Stimulated activated CD4-positive, alpha-beta T cell treated with anti-CD3 and anti-CD28 coated beads, Interleukin-2, amount 100 ng/mL, for 4 hours (primary cell): ENCODE measurements at regions not wholly inside any gene's neighbourhood (a gene's known extent, or its start where the extent isn't known, plus 50 kb on each side); places are given as distances from the start of the nearest gene placed in this dataset.

Experiments used
- DNase-seq: peaks from one replicate; pipeline ENCODE4 v3.0.0-alpha.2; 2020; ENCODE audit warnings: low read depth

DNA sequence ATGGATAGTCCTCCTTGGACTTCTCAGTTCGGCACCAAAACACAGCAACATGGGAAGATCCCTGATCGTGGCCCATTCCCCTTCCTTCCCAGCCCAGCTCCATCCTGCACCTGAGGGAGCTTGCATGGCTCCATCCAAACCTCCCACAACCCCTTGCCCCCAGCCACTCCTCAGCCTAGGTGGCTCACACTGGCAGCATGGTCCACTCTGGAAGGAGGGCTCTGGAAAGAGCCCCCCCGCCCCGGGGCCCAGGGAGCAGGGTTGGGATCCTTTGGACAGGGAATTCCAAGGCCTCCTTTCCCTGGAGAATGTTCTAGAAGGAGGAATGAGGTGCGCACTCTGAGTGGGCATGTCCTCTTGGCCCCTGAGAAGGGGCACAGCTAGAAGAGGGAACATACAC is 62.8 kb upstream of the ID2 start:
- no peak for DNase-seq

DNA sequence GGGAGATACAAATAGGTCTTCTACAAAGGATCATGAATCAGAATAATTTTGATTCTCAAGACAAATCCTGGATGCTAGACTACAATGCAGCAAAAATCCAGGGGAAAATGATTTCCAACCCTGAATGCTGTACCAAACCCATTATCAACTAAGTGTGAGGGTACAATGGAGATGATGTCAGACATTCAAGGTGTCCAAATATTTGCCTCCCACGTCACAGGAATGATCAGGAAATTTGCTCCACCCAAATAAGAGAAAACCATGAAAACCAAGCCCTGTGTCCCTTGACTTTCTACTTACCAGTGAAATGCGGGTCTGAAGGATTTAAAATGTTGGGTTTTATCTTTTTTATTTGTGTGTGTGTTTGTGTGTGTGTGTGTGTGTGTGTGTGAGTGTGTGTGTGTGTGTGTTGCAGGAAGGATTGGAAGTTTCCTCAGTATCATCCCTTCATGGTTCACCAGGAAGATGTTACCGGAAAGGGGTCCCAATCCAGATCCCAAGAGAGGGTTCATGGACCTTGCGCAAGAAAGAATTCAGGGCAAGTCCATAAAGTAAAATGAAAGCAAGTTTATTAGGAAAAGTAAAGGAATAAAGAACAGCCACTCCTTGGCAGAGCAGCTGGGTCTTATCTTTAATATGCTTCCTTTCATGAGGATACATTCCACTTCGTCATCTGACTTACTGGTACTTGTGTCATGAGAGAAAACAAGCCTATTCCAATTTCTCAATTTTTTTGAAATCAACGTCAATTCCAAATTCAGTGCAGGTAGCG is 61.1 kb upstream of the ID2 start:
- no peak for DNase-seq

DNA sequence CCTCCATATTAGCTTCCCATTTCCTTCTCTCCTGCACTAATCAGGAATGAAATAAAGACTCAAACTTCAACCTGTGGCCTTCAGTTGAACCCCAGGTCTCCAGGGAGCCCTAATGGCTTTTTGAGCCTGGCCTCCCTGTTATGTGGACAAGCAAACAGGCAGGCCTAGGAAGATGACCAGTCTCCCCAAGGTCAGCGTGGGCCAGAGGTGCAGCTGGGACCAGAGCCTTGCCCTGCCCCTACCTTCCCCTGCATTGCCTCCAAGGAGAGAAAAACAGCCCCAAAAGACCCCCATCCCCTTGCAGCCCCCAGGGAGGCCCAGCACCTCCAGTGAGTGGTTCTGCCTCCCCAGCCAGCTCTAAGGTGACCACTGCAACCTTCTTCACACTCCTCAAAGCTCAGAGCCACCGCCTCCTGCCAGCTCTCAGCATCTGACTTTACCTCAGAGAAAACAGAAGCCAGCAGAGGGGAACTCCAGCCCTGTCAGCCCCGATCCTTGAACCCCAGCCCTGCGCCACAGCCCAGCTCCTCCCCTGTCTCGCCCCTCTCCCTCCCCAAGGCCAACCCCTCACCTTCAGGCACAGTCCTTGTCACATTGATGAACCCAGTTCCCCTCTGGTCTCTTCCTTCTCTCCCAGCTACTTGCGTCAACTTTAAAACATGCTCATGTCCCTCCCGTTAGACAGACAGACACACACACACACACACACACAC is 59.5 kb upstream of the ID2 start:
- no peak for DNase-seq

DNA sequence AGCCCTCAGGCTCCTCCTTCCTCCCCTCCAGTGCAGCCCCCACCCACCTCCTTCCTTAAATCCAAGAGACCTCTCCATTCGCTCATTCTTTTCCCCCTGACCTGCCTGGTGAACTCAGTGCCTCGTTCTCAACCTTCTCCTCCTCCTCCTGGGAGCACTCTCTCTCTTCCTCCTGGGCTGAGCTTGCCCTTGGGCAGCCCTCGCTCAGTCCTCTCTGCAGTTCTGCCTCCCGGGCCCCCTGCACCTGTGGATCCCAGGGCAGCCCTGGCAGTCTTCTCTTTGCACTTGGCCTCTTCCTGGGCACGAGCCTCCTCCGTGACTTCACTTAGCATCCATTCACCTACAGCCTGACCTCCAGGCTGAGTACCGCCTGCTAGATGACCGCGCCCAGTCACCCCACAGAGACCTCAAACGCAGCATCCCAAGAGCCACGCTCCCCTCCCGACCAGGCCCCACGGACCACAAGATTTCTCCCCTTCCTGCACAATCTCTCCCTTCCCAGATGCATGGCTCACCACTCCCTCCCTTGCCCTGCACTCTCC is 58.9 kb upstream of the ID2 start:
- no peak for DNase-seq

DNA sequence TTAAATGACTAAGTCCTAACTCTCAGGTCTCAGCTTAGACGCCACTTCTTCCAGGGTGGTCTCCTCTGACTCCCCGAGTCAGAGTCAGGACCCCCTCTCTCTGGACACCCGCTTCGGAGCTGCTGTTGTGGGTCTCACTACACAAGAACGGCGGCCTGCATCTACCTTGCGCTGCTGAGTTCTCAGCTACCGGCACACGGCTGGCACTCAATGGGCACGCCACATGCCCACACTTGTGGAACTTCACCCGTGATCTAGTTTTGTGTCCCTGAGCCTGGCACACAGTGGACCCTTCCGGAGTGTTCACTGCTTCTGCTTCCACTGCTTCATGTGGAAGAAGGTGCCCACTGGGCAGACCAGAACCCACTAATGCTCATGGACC is 58.3 kb upstream of the ID2 start:
- DNase-seq, result no peak

DNA sequence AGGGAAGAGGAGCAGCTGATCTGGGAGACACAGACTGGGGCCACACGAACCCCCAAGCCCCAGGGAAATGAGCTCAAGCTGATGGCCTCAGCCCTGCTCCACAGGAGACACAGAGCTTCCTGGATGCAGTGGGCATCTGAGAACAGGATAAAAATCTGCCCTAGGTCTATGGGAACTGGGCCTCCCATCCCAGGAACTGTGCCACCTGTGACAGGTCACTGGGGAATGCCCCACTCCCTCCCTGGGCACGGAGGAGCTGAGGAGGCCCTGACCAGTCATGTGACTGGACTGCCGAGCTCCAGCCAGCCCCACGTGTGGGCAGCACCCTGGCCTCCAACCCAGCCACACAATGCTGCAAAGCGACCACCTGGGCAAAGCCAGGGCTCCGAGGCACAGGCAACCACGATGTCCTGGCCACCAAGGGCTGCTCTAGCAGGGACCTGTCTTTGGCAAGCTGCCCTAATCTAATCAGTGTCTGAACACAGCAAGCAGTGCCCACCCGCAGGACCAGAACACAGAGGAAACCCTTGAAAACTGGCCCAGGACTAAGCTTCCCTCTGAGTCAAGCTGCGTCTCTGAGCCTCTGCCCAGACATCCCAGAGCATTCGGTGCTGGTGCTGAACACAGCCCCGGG is 57.8 kb upstream of the ID2 start:
- DNase-seq, result no peak

DNA sequence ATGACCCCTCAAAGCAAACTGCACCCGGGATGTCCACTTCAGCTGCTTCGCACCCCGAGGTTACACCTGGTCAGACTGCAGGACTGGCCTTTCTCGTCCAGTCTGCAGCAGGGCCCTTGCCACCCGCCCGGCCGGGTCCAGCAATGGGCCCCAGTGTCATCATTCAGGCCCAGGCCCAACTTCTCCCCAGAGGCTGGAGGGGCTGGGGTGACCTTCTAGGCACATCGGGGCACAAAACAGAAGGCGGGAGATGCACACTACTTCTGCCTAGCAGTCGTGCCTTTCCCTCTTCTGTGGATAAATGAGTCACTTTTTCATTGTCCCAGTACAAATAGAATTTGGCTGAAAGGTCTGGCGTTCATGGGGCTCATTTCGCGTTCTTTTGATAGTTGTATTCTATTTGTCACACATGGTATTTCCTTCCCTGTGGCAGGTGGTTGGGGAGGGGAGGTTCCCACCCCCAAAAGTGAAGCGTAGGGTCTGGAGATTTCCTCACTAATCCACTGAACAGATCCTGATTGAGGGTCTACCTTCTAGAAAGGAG is 56.9 kb upstream of the ID2 start:
- DNase-seq, result no peak

DNA sequence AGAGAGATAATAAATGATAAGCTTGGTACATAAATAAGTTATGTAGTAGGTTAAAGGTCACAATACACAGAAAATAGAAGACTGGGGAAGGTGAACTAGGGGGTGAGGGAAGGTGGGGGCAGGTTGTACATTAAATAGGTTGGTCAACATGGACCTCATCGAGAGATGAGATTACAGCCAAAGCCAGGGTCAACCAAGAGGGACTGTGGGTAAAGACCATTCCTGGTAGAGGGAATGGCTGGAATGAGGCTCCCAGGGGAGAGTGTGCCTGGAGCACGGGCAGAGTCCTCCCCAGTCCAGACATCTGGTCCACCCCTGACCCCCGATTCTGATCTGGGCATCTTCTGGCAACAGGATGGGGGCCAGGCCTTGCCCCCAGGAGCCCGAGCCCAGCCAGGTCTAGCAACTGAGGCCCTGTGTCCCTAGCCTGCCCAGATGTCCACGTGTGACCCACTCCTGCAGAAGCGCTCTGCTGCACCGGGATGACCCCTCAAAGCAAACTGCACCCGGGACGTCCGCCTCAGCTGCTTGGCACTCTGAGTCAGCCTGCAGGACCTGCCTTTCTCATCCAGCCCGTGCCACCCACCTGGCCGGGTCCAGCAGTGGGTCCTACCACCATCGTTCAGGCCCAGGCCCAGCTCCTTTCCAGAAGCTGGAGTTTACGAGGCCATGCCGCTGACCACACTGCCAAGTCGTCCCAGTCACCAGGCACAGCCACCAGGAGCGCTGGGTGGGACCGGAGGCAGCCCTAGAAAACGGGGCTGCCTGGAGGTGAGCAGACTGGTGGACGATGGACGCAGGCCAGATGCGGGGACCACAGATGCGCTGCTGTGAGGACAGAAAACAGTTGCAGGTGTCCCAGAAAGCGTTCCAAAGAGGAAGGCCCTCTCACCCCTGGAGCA is 56.2 kb upstream of the ID2 start:
- DNase-seq, result no peak

DNA sequence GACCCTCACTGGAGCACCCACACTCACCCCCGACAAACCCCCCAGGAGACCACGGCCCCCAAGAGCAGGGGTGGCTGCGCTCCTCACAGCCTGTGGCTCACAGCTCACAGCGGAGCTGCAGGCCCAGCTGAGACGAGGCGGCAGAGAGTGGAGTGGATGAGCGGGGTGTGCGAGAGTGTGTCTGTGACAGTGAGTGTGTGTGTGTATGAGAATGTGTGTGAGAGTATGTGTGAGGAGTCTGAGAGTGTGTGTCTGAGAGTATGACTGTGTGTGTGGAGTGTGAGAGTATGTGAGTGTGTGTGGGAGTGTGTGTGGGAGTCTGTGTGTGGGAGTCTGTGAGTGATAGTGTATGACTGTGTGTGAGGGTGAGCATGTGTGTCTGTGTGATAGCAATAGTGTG is 55.3 kb upstream of the ID2 start:
- DNase-seq, result peak; percentile 9

DNA sequence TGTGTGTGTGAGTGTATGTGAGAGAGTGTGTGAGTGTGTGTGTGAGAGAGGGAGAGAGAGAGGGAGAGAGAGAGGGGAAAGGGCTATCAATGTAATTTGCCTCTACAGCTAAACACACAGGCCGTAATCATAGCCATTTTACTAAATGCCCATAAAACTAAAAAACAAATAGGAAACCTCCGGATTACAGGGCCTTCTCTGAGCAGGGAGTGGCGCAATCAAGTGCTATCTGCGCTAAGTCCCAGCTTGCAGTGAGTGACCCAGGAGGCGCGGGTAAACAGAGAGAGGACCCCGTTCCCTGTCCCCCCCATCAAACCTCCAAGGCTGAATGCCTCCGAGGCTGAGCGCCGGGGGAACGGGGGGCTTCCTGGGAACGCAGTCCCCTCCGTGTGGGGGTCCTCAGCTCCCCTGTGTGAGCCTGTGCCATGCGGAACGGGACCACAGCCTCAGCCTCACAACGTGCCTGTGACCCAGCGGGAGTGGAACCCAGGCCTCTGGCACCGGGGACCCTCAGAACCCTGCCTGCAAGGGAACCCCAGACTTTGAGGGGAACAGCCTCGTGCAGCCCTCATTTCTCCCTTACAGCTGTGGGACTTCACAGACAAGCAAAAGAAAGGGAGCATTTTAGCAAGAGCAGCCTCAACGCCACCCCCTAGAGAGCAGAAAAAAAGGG is 54.7 kb upstream of the ID2 start:
- DNase-seq, result no peak

DNA sequence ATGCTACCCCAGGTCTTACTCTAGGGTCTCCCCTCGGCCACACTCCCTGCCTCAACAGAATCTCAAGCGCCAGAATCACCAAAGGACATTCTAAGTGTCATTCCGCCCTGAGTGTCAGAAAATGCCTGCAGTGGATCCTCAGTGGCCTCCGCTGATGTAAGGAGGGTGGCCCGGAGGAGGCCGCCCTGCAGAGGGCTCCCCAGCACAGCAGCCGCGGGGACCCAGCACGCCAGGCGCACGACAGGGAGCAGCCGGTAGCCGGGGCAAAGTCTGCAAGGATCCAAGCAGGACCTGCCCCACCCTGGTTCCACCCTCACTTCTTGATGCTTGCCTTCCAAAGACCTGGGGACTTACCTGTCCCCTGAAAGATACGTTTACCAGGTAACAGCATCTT is 54.2 kb upstream of the ID2 start:
- no peak for DNase-seq

DNA sequence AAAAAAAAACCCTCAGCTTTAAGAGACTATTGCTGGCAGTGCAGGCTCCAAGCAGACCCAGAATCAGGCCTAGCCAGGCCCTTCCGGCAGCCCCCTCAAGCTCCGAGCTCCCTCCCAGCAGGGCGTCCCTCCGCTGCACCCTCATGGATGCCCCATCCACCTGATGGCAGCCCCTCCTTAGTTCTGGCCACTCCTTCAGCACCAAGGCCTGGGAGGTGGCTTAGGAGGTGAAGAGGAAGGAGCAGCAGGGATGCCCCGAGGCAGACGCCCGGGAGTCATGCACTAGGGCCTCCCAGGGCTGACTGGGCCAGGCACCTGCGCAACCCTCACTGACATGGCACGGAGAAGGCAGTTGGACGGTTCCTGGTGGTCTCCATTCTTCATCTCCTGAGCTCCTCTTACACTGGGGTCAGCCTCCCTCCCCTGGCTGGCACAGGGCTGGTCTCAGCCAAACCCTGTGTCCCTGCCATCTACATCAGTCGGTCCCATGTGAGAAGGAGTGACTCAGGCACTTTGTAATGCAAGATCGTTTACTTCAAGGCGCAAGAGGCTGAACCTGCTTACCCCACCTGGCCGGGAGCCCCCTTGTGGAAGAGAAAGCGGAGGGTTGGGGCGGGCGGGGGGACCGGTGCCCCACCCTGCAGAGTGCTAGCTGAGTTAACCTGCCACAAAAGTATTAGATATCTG is 53.5 kb upstream of the ID2 start:
- no peak for DNase-seq

DNA sequence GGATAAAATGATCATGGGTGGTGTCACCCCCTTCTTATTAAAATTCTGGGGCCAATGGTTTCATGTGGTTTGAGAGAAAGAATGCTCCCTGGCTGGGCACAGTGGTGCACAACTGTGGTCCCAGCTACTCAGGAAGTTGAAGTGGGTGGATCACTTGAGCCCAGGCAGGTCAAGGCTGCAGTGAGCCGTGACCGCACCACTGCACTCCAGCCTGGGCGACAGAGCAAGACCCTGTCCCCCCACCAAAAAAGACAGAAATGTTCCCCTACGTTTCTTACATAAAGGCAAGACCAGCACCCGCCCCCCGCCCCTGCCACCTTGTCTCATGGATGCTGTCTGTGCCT is 53.0 kb upstream of the ID2 start:
- no peak for DNase-seq

DNA sequence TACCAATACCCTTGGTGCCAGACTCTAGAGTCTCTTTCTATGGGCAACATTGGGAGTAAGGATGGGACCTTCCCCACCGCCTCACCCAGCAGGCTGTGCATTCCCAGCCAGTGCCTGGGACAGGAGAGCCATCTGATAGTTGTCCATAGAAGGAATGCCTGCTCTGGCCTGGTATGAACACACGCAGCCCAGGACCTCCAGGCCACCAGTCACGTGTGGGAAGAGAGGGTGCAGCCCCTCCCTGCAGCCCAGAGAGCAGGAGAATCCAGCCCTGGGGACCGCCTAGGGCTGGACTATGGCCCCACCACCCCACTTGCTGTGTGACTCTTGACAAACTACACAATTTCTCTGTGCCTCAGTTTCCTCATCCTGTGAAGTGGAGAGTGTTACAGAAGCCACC is 52.5 kb upstream of the ID2 start:
- DNase-seq, result no peak

DNA sequence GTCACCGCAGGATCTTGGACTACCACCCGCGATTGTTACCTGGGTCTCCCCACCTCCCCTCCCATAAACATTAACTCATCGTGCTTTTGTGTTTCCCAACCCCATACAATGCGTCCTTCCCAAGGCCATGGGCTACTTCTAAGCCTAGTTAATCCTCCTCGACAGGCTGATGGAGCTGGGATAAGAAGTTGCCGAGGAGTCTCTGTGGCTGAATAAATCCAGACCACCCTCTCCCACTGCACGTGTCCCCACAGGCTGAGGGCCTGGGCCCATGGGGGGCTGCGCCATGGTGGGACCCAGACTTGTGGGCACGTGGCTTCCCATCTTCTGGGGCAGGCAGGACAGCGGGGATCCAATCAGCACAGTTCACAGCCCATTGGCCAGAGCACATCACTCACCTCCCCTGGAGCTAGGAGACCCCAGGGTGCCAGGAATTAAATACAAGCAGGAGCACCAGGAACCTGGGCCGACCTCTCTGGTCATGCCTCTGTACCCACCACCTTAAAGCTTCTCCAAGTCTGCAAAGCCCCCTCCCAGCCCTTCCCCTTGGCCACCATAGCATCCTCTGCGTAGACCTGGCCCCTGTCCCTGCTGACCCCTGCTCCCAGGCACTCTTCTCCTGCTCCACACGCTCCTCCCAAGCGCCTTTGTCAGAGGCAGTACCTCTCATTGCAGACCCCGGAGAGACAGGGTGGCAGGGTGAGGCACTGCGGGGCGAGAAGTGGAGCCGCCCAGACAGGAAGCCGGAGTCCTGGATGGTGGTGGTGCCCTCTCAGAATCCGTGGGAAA is 51.0 kb upstream of the ID2 start:
- no peak for DNase-seq

DNA sequence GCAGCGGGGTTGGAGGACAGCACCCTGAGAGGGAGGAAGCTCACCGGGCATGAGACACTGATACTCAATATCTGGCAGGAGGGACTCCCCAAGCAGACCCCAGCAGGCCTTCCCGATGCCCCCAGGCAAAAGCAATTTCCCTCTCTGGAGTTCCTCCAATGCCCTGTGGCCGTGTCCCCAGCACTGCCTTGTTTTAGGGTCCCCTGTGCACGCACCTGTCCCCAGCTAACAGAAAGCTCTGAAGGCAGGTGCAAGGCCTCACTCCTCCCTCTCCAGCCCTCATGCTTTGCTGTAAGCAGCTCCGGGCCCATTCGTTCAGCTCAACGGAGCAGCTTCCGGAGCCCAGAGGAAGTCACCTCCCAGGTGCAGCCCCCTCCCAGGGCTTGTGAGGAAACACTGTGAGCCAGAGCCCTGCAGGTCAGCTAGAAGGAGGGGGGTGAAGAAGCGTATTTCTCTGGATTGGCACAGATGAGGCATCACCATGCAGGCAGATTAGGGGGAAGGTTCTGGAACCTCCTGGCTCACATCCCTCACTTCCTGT is 50.3 kb upstream of the ID2 start:
- DNase-seq, result no peak
